ENCODE measurements at regions not wholly inside any gene's neighbourhood (a gene's known extent, or its start where the extent isn't known, plus 50 kb on each side); places are given as distances from the start of the nearest gene placed in this dataset.

GRCh38 chr5:39494107-39494510 lies 69.3 kb upstream of the DAB2 start:
- no peak overlapping the region for H3K9ac ChIP-seq (ENCODE audit: extremely low read depth, insufficient read length, low read length)
- Mint-ChIP-seq H3K27me3 (ENCODE audit: low read depth) (no peaks in the 10 kb centered on the region), H3K36me3 (ENCODE audit: insufficient read depth in 1 of 3, low read depth in 3 of 3) (0 out of 7 replicates have a peak, but pooled peaks cover 0 to 4% (median 0%) of the 10 kb centered on the region in 3 experiments), H3K4me1 (peaks cover 3 to 5% of the 10 kb centered on the region in 2 experiments), H3K4me3 (no peak overlapping the region), H3K27ac (no peak overlapping the region; a peak in 1 of 7 replicates), H3K9me3 (peaks cover 1 to 3% of the 10 kb centered on the region in 2 experiments; a peak in 4 of 5 replicates)
- H2BK120ac ChIP-seq (ENCODE audit: low read depth, low read length, poor library complexity, severe bottlenecking) = no peak overlapping the region
- no peak overlapping the region for H4K8ac ChIP-seq (replicated peaks; ENCODE audit: insufficient read length, low read depth, low read length)
- no peak overlapping the region for H3K14ac ChIP-seq (ENCODE audit: insufficient read depth, low read length)
- no peak overlapping the region for H3K56ac ChIP-seq (ENCODE audit: insufficient read length, low read depth, low read length)
- no peak overlapping the region for H4K91ac ChIP-seq (ENCODE audit: insufficient read length, low read depth, low read length)
- no peak overlapping the region for H2BK20ac ChIP-seq (ENCODE audit: low read depth, low read length, poor library complexity, severe bottlenecking)
- no peak overlapping the region for H3K18ac ChIP-seq (ENCODE audit: insufficient read length, low read depth, low read length)
- no peaks in the 10 kb centered on the region for H3K79me2 ChIP-seq (ENCODE audit: insufficient read depth, low read length)
- no peak overlapping the region for H4K5ac ChIP-seq (ENCODE audit: insufficient read length, low read depth, low read length)
- H2BK12ac ChIP-seq (ENCODE audit: insufficient read length, low read depth, low read length) = no peak overlapping the region
- no peak overlapping the region for H3T11ph ChIP-seq (ENCODE audit: low read length)
- H2AFZ ChIP-seq (ENCODE audit: low read length) = no peak overlapping the region
- no peak overlapping the region for H3K4me2 ChIP-seq (ENCODE audit: insufficient read depth, insufficient read length, low read length)
- H3K4ac ChIP-seq (ENCODE audit: low read depth, low read length) = no peak overlapping the region
- peaks cover 4% of the 10 kb centered on the region; the same call in 1 of the 2 replicates for H3K4me1 ChIP-seq (ENCODE audit: insufficient read depth, low read length)
- H2BK5ac ChIP-seq (ENCODE audit: insufficient read length, low read length) = no peak overlapping the region
- H3K9me3 ChIP-seq (ENCODE audit: control insufficient read depth, low read depth, low read length) = no peaks in the 10 kb centered on the region
- H3K27ac ChIP-seq (ENCODE audit: insufficient read length, low read depth, low read length) = no peak overlapping the region
- no peak overlapping the region for H2AK5ac ChIP-seq (ENCODE audit: insufficient read length, low read length)
- no peak for TF ChIP-seq CTCF (conservative IDR thresholded peaks at IDR 0.05)
- WGBS (ENCODE audit: extremely low coverage, insufficient read length, low lambda C conversion rate) = no CpG with 5 or more reads among the region's 3 CpGs
- no peak overlapping the region for H2BK15ac ChIP-seq (ENCODE audit: low read depth, low read length)
- H3K23ac ChIP-seq (ENCODE audit: insufficient read length, low read depth, low read length) = no peak overlapping the region
- no peaks in the 10 kb centered on the region for H3K23me2 ChIP-seq (ENCODE audit: insufficient read length, low read depth, low read length, poor library complexity, severe bottlenecking)
- no peak for DNase-seq
- no peaks in the 10 kb centered on the region for H3K27me3 ChIP-seq (ENCODE audit: insufficient read depth, low read length)
- H3K79me1 ChIP-seq (ENCODE audit: insufficient read depth, low read depth, low read length, poor library complexity, severe bottlenecking) = no peaks in the 10 kb centered on the region
- no peaks in the 10 kb centered on the region for H4K20me1 ChIP-seq (ENCODE audit: control insufficient read depth, insufficient read depth, insufficient read length)

Data from H9 (cell line).